ENCODE measurements at regions not wholly inside any gene's neighbourhood (a gene's known extent, or its start where the extent isn't known, plus 50 kb on each side); places are given as distances from the start of the nearest gene placed in this dataset.

GRCh38 chr5:74544811-74545210, 95.7 kb downstream of the ENC1 start (continued):
- no peak for TF ChIP-seq ZSCAN5A (tag by site-specific recombination; IDR thresholded peaks at IDR 0.05)
- TF ChIP-seq, protein P1, sequence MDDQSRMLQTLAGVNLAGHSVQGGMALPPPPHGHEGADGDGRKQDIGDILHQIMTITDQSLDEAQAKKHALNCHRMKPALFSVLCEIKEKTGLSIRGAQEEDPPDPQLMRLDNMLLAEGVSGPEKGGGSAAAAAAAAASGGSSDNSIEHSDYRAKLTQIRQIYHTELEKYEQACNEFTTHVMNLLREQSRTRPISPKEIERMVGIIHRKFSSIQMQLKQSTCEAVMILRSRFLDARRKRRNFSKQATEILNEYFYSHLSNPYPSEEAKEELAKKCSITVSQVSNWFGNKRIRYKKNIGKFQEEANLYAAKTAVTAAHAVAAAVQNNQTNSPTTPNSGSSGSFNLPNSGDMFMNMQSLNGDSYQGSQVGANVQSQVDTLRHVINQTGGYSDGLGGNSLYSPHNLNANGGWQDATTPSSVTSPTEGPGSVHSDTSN (CRISPR knock-in tag; IDR thresholded peaks at IDR 0.05) = no peak
- TF ChIP-seq ZNF214 (tag by site-specific recombination; IDR thresholded peaks at IDR 0.05; ENCODE audit: borderline replicate concordance) = no peak
- TF ChIP-seq, protein P2, sequence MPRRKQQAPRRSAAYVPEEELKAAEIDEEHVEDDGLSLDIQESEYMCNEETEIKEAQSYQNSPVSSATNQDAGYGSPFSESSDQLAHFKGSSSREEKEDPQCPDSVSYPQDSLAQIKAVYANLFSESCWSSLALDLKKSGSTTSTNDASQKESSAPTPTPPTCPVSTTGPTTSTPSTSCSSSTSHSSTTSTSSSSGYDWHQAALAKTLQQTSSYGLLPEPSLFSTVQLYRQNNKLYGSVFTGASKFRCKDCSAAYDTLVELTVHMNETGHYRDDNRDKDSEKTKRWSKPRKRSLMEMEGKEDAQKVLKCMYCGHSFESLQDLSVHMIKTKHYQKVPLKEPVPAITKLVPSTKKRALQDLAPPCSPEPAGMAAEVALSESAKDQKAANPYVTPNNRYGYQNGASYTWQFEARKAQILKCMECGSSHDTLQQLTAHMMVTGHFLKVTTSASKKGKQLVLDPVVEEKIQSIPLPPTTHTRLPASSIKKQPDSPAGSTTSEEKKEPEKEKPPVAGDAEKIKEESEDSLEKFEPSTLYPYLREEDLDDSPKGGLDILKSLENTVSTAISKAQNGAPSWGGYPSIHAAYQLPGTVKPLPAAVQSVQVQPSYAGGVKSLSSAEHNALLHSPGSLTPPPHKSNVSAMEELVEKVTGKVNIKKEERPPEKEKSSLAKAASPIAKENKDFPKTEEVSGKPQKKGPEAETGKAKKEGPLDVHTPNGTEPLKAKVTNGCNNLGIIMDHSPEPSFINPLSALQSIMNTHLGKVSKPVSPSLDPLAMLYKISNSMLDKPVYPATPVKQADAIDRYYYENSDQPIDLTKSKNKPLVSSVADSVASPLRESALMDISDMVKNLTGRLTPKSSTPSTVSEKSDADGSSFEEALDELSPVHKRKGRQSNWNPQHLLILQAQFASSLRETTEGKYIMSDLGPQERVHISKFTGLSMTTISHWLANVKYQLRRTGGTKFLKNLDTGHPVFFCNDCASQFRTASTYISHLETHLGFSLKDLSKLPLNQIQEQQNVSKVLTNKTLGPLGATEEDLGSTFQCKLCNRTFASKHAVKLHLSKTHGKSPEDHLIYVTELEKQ (tag by site-specific recombination; IDR thresholded peaks at IDR 0.05; ENCODE audit: borderline replicate concordance) = no peak
- TF ChIP-seq ZBTB17 (tag by site-specific recombination; IDR thresholded peaks at IDR 0.05) = no peak
- TF ChIP-seq ZNF404 (tag by site-specific recombination; IDR thresholded peaks at IDR 0.05) = no peak
- TF ChIP-seq YY2 (tag by site-specific recombination; IDR thresholded peaks at IDR 0.05) = no peak
- TF ChIP-seq ZNF175 (tag by site-specific recombination; IDR thresholded peaks at IDR 0.05) = no peak

DNA sequence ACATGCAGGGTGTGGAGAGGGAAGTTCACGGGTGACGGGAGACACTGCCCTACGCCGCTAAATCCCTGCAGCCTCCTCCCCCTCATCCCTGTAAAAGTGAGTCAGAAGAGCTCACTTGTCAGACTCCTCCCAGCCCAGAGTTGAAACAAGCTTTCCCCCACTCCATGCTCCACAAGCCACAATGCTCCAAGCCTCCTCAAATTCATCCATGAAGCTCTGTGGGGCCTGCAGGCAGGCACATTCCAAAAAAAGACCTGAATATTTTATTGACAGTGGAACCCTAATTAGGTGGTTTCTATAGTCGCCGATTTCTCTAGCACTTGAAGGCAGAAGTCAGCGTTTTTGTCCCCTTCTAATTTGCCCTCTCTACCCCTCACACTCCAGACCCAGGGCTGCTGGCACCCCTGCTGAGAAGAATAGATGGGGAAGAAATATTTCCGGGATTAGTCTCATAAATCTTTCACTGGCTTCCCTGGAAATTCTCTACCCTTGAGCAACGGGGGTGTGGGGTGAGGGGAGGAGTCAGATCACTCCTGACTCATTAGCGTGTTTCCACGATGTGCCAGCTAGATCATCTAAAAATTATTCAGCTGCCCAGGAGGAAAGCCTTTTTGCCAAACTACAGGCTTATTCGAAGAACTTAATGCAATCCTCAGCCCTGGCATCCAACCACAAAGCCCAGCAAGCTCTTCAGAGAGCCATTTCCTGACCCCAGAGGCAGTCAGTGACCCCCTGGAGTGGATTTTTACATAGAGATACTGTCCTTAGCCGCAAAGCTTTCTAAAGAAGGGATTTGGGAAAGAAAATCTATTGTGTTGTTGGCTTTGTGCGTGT, 97.1 kb downstream of the ENC1 start:
- CTCF ChIA-PET = interaction anchor here (0.5 to 1.2 kb wide), 7 partner anchors 17 to 641 kb away, joined by 3 to 7 read pairs (median 3); no protein-coding TSS in a partner anchor
- Histone ChIP-seq H3K4me1 (ENCODE audit: control insufficient read depth, insufficient read depth, low read length) (peaks cover 27% of the 10 kb centered on the region), H3K9me3 (ENCODE audit: control insufficient read depth, insufficient read depth, low read depth, low read length) (no peaks in the 10 kb centered on the region), H3K27ac (ENCODE audit: extremely low read depth, low read depth, low read length) (peak overlapping the region; percentile 85), H3K4me3 (ENCODE audit: low read depth, low read length) (peak overlapping the region; percentile 9), H3K36me3 (ENCODE audit: control insufficient read depth in 2 of 2, insufficient read depth in 1 of 2, low read length in 2 of 2) (no peaks in the 10 kb centered on the region)
- POLR2A ChIA-PET = interaction anchor here (0.5 to 2.2 kb wide), 7 partner anchors 89 to 1131 kb away, joined by 3 to 27 read pairs (median 3); partner anchors contain the start of gene ENC1
- TF ChIP-seq ZNF354C (tag by site-specific recombination; IDR thresholded peaks at IDR 0.05; ENCODE audit: borderline replicate concordance, low read depth) (no peak), ZSCAN18 (tag by site-specific recombination; IDR thresholded peaks at IDR 0.05) (no peak), ZNF777 (tag by site-specific recombination; IDR thresholded peaks at IDR 0.05; ENCODE audit: borderline replicate concordance) (no peak), KLF7 (tag by site-specific recombination; IDR thresholded peaks at IDR 0.05; ENCODE audit: borderline replicate concordance) (no peak), TRIM28 (IDR thresholded peaks at IDR 0.05; ENCODE audit: borderline replicate concordance, low read length) (0 out of 2 replicates have a peak, but pooled peaks have one; percentile 48), ZFP37 (tag by site-specific recombination; IDR thresholded peaks at IDR 0.05) (no peak), ZNF433 (tag by site-specific recombination; IDR thresholded peaks at IDR 0.05; ENCODE audit: low read depth) (no peak), KLF1 (tag by site-specific recombination; IDR thresholded peaks at IDR 0.05) (0 out of 2 replicates have a peak, but pooled peaks have one; percentile 17), GLIS1 (tag by site-specific recombination; IDR thresholded peaks at IDR 0.05) (peak; percentile 94), ZNF785 (tag by site-specific recombination; IDR thresholded peaks at IDR 0.05) (no peak), ZNF530 (tag by site-specific recombination; IDR thresholded peaks at IDR 0.05; ENCODE audit: low read depth) (no peak), ZNF664 (tag by site-specific recombination; IDR thresholded peaks at IDR 0.05) (no peak), ZNF423 (tag by site-specific recombination; IDR thresholded peaks at IDR 0.05) (no peak)
- TF ChIP-seq, protein P3, sequence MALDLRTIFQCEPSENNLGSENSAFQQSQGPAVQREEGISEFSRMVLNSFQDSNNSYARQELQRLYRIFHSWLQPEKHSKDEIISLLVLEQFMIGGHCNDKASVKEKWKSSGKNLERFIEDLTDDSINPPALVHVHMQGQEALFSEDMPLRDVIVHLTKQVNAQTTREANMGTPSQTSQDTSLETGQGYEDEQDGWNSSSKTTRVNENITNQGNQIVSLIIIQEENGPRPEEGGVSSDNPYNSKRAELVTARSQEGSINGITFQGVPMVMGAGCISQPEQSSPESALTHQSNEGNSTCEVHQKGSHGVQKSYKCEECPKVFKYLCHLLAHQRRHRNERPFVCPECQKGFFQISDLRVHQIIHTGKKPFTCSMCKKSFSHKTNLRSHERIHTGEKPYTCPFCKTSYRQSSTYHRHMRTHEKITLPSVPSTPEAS (tag by site-specific recombination; IDR thresholded peaks at IDR 0.05) = 0 out of 2 replicates have a peak, but pooled peaks have one; percentile 33
- TF ChIP-seq, protein P1 (CRISPR knock-in tag; IDR thresholded peaks at IDR 0.05) = no peak
- TF ChIP-seq, protein P4, sequence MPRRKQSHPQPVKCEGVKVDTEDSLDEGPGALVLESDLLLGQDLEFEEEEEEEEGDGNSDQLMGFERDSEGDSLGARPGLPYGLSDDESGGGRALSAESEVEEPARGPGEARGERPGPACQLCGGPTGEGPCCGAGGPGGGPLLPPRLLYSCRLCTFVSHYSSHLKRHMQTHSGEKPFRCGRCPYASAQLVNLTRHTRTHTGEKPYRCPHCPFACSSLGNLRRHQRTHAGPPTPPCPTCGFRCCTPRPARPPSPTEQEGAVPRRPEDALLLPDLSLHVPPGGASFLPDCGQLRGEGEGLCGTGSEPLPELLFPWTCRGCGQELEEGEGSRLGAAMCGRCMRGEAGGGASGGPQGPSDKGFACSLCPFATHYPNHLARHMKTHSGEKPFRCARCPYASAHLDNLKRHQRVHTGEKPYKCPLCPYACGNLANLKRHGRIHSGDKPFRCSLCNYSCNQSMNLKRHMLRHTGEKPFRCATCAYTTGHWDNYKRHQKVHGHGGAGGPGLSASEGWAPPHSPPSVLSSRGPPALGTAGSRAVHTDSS (tag by site-specific recombination; IDR thresholded peaks at IDR 0.05) = peak; percentile 22; the same call in 1 of the 2 replicates

Data from HEK293 (cell line).